GM12878 (cell line): ENCODE measurements at regions not wholly inside any gene's neighbourhood (a gene's known extent, or its start where the extent isn't known, plus 50 kb on each side); places are given as distances from the start of the nearest gene placed in this dataset.

Experiments used
- ATAC-seq: fragments of 200-7000 bp; cut with Tn5 transposase; 3 replicates; pipeline ENCODE4 v1.9.1; 2020; ENCODE audit warnings: mild to moderate bottlenecking, moderate library complexity
- BruUV-seq: library from RNA; stranded (reverse); fragments of 400-500 nt; replicated peaks from 2 replicates; lab custom pipeline; 2021; lab: Mats Ljungman, UMichigan
- CTCF ChIA-PET: fragments of 300-600 bp; sonication (Branson Sonifier 250); formaldehyde crosslinking; extraction: SDS; loops from one replicate; lab custom pipeline; 2021; ENCODE audit warnings: inconsistent platforms; lab: Yijun Ruan, JAX
- POLR2A ChIA-PET: fragments of 350-600 bp; formaldehyde crosslinking; extraction: SDS; loops from one replicate; lab custom pipeline; 2021; ENCODE audit warnings: inconsistent platforms; lab: Charles Lee
- RAD21 ChIA-PET: fragments of 300-600 bp; sonication (Branson Sonifier 250); formaldehyde crosslinking; loops from one replicate; lab custom pipeline; 2023; ENCODE audit warnings: antibody characterized with exemption; ENCODE audit not compliant: unreplicated experiment; lab: Charles Lee
- SMC1A ChIA-PET: fragments of 300-600 bp; sonication (Branson Sonifier 250); formaldehyde crosslinking; loops from one replicate; lab custom pipeline; 2023; ENCODE audit not compliant: unreplicated experiment, uncharacterized antibody; lab: Charles Lee
- DNase-seq: peaks from one replicate; pipeline ENCODE4 v3.0.0-alpha.2; 2011; ENCODE audit warnings: low read depth, low spot score
- FAIRE-seq: peaks from 3 replicates; lab custom pipeline; 2011; peaks lifted over from hg19 to GRCh38; lab: Jason Lieb, UNC
- H2AFZ ChIP-seq: 2 replicates; pipeline ENCODE4 v1.6.0; 2011; ENCODE audit warnings: low read depth, low read length, control low read depth; ENCODE audit not compliant: control insufficient read depth
- H3K27ac ChIP-seq: 2 replicates; pipeline ENCODE4 v1.5.1; 2011; ENCODE audit warnings: control low read depth; ENCODE audit not compliant: control insufficient read depth, insufficient read depth
- H3K27me3 ChIP-seq, 2 experiments: replicated peaks in 1 of 2; 2 replicates each; pipeline versions ENCODE4 v1.6.0 to v1.6.1; 2011; ENCODE audit warnings: low read length in 1 of 2; ENCODE audit not compliant: control insufficient read depth in 2 of 2, insufficient read depth in 2 of 2
- H3K36me3 ChIP-seq, 2 experiments: 2 replicates each; pipeline ENCODE4 v1.5.1; 2011; ENCODE audit warnings: low read length in 1 of 2; ENCODE audit not compliant: control insufficient read depth in 2 of 2, insufficient read depth in 2 of 2
- H3K4me1 ChIP-seq: 2 replicates; pipeline ENCODE4 v1.6.1; 2011; ENCODE audit warnings: mild to moderate bottlenecking, low read length, moderate library complexity, mixed read lengths; ENCODE audit not compliant: control insufficient read depth, insufficient read depth
- H3K4me2 ChIP-seq: 2 replicates; pipeline ENCODE4 v1.6.0; 2011; ENCODE audit warnings: control low read depth; ENCODE audit not compliant: control insufficient read depth, insufficient read depth
- H3K4me3 ChIP-seq: fragments of 200-600 bp; sonication (generic); 2 replicates; pipeline ENCODE4 v1.5.1; 2016
- H3K79me2 ChIP-seq: 2 replicates; pipeline ENCODE4 v1.6.0; 2011; ENCODE audit warnings: low read length; ENCODE audit not compliant: control insufficient read depth, insufficient read depth
- H3K9ac ChIP-seq: 2 replicates; pipeline ENCODE4 v1.8.0; 2011; ENCODE audit warnings: low read length, control low read depth, mixed read lengths; ENCODE audit not compliant: control insufficient read depth, insufficient read depth
- H3K9me3 ChIP-seq: replicated peaks from 3 replicates; pipeline ENCODE4 v1.5.1; 2011; ENCODE audit warnings: mild to moderate bottlenecking, low read length; ENCODE audit not compliant: control insufficient read depth, insufficient read depth
- H4K20me1 ChIP-seq: 2 replicates; pipeline ENCODE4 v1.6.0; 2011; ENCODE audit not compliant: control insufficient read depth, insufficient read depth
- CHD1 ChIP-seq: IDR thresholded peaks from 2 replicates; pipeline ENCODE4 v1.6.1; 2012; ENCODE audit warnings: low read depth, low read length, improper control_type of control experiment
- CREM ChIP-seq: IDR thresholded peaks from 2 replicates; pipeline ENCODE4 v1.6.1; 2014; ENCODE audit warnings: antibody characterized with exemption, low read depth
- HCFC1 ChIP-seq: fragments of 150-350 bp; IDR thresholded peaks from 2 replicates; pipeline ENCODE4 v1.6.1; 2014; ENCODE audit warnings: low read length
- KDM1A ChIP-seq: fragments of 200-600 bp; sonication (generic); IDR thresholded peaks from 2 replicates; pipeline ENCODE4 v1.6.1; 2016; ENCODE audit warnings: borderline replicate concordance
- MEF2A ChIP-seq: IDR thresholded peaks from 2 replicates; pipeline ENCODE4 v1.6.1; 2011; ENCODE audit warnings: low read depth, mild to moderate bottlenecking, low read length, moderate library complexity; ENCODE audit not compliant: insufficient read depth
- MTA2 ChIP-seq: fragments of 450-650 bp; IDR thresholded peaks from 2 replicates; pipeline ENCODE4 v1.6.1; 2016; ENCODE audit warnings: low read depth, mild to moderate bottlenecking, moderate library complexity
- PAX8 ChIP-seq: fragments of 450-650 bp; IDR thresholded peaks from 2 replicates; pipeline ENCODE4 v1.6.1; 2017; ENCODE audit warnings: mild to moderate bottlenecking, moderate library complexity
- SPI1 ChIP-seq: IDR thresholded peaks from 2 replicates; pipeline ENCODE4 v1.6.1; 2011; ENCODE audit warnings: low read depth, mild to moderate bottlenecking, low read length, moderate library complexity, borderline replicate concordance; ENCODE audit not compliant: insufficient read depth
- STAT3 ChIP-seq: IDR thresholded peaks from 2 replicates; pipeline ENCODE4 v1.6.1; 2011; ENCODE audit warnings: low read depth, low read length, improper control_type of control experiment
- WGBS: methylation state at CpG from one replicate; pipeline ENCODE4 v1.1.6; 2016; ENCODE audit warnings: low lambda C conversion rate; ENCODE audit not compliant: insufficient replicate concordance, insufficient coverage; ENCODE audit errors: missing lambda C conversion rate; 5-methylcytosine and 5-hydroxymethylcytosine counted together
- in situ Hi-C: fragments of 300-500 bp; cut with MboI; formaldehyde crosslinking; loops from 9 replicates; pipeline ENCODE4 v1.14.3; 2018; ENCODE audit warnings: mixed read lengths
- intact Hi-C: fragments of 100-400 bp; cut with micrococcal nuclease; formaldehyde crosslinking; loops from one replicate; pipeline ENCODE4 v1.14.2; 2022; ENCODE audit not compliant: unreplicated experiment

DNA sequence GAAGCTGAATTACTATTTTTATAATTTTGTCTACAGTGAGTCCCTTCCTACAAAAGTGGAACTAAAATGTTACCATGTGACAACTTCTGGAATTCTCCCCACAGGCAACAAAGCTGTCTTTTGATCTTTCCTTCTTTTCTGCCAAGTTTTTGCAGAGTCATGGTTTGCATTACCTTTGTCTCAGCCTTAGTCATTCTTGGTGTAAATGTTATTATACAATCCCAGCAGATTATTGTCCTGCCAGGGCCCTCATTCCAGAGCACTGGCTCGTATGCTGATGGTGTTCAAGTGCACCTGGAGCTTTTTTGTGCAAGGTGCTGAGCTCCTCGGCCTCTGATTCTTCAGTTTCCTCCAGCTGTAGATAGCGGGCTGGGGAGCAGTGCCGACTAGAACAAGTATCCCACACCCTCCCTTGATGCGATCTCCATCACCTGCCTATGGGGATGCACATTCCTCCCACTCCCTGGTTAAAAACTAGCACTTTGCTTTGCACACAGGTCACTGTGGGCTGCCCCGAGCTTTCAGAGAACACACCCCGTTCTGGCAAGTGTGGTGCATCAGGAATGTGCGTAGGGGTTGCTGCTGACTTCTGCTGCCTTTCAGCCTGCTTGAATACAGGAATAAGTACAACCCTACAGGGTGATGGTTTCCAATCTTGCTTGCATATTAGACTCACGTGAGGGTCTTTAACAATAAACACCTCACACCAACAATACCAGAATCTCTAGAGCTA is 263.6 kb downstream of the RNF144A start:
- no peak for FAIRE-seq
- H3K4me2 ChIP-seq, result no peak overlapping the region
- WGBS, result 37% methylated on average over 9 of the region's 9 CpGs
- ChIA-PET RAD21 (interaction anchor here (1.5 kb wide), 1 partner anchor 62 kb away, joined by 3 read pairs; no protein-coding TSS in a partner anchor), POLR2A (no interaction called here), SMC1A (interaction anchor here (0.7 kb wide), 1 partner anchor 21 kb away, joined by 3 read pairs; no protein-coding TSS in a partner anchor), CTCF (interaction anchor here (0.7 to 1.0 kb wide), 5 partner anchors 9 to 24 kb away, joined by 3 read pairs; no protein-coding TSS in a partner anchor)
- no peaks in the 10 kb centered on the region for H3K4me1 ChIP-seq
- H2AFZ ChIP-seq, result no peak overlapping the region
- no TSS peak for BruUV-seq
- intact Hi-C loops, result no loop called here
- no peaks in the 10 kb centered on the region; a peak in 1 of 4 replicates for H3K27me3 ChIP-seq
- H3K79me2 ChIP-seq, result no peaks in the 10 kb centered on the region
- in situ Hi-C loops, result no loop called here
- TF ChIP-seq STAT3 (no peak), MEF2A (no peak)
- no peaks in the 10 kb centered on the region for H3K9me3 ChIP-seq
- DNase-seq, result no peak
- no peak overlapping the region for H3K4me3 ChIP-seq
- no peak overlapping the region for H3K9ac ChIP-seq
- H4K20me1 ChIP-seq, result no peaks in the 10 kb centered on the region
- ATAC-seq, result no peak
- no peak overlapping the region for H3K27ac ChIP-seq
- H3K36me3 ChIP-seq, result no peaks in the 10 kb centered on the region

DNA sequence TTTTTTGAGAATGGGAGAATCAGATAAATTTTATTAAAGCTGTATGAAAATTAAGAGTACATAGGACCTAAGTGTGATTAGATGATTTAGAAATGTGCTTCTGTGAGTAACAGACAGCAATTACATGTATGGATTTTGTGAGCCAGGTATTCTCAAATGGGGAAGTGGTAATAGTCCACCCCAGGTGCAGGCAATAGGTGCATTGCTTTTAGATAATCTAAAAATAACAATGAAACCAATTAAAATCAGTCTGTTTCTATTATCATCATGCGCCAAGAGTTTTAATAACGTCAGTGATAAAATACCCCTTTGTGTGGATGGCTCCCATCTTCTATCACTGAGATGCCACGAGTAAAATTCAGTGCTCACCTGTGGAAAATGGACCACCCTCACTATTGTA is 265.3 kb downstream of the RNF144A start:
- Histone ChIP-seq H3K9me3 (no peaks in the 10 kb centered on the region), H3K4me2 (no peak overlapping the region), H3K27ac (no peak overlapping the region), H3K79me2 (no peaks in the 10 kb centered on the region), H3K36me3 (no peaks in the 10 kb centered on the region), H4K20me1 (no peaks in the 10 kb centered on the region), H3K4me1 (no peaks in the 10 kb centered on the region), H3K27me3 (no peaks in the 10 kb centered on the region; a peak in 2 of 4 replicates), H3K9ac (no peak overlapping the region), H2AFZ (no peak overlapping the region), H3K4me3 (no peak overlapping the region)
- in situ Hi-C loops, result no loop called here
- CTCF ChIA-PET, result interaction anchor here (0.9 kb wide), 1 partner anchor 9 kb away, joined by 3 read pairs; no protein-coding TSS in a partner anchor
- POLR2A ChIA-PET, result no interaction called here
- FAIRE-seq (no peak), ATAC-seq (no peak; the same call in 1 of the 3 replicates), DNase-seq (no peak)
- RAD21 ChIA-PET, result no interaction called here
- intact Hi-C loops, result no loop called here
- SMC1A ChIA-PET, result interaction anchor here (0.8 to 1.2 kb wide), 5 partner anchors 10 to 20 kb away, joined by 3 to 4 read pairs (median 3); no protein-coding TSS in a partner anchor
- BruUV-seq, result no TSS peak
- TF ChIP-seq HCFC1, result no peak
- peak; percentile 54; the same call in 1 of the 2 replicates for TF ChIP-seq SPI1
- no peak for TF ChIP-seq CHD1
- TF ChIP-seq MTA2, result peak; percentile 66; the same call in 1 of the 2 replicates
- no peak for TF ChIP-seq KDM1A
- no peak for TF ChIP-seq PAX8
- TF ChIP-seq CREM, result no peak
- 18% methylated on average over 3 of the region's 3 CpGs for WGBS
